Peyer's patch (tissue), 4 donors: ENCODE measurements at regions not wholly inside any gene's neighbourhood (a gene's known extent, or its start where the extent isn't known, plus 50 kb on each side); places are given as distances from the start of the nearest gene placed in this dataset.

Experiments used
- POLR2A ChIP-seq, 2 donors: fragments of 450-650 bp; IDR thresholded peaks; one replicate each; pipeline ENCODE4 v1.5.1; 2017; ENCODE audit warnings: antibody characterized with exemption in 2 of 2, mild to moderate bottlenecking in 2 of 2, moderate library complexity in 2 of 2
- TF ChIP-seq, protein P1 (sequence below), 6 experiments: fragments of 450-650 bp in 4 of 6; fragments of 200-600 bp in 2 of 6; sonication (generic) in 1 of 6; IDR thresholded peaks; one replicate each; pipeline ENCODE4 v1.5.1; 2017 to 2019; ENCODE audit warnings: antibody characterized with exemption in 6 of 6, mild to moderate bottlenecking in 3 of 6, moderate library complexity in 1 of 6

DNA sequence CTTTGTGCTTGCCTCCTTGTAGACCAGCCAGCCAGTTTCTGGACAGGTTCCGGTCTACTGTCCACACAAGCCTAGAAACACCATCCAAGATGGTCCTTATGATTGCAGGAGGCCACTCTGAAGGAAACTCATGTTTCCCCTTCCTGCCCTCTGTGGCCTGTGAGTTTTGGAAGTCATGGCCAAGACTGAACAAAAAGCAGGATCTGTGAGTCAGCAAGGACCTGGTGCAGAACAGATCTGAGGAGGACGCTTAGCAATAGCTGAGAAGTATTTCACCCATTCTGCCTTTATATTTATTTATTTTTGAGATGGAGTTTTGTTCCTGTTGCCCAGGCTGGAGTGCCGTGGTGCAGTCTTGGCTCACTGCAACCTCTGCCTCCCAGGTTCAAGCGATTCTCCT is 134.6 kb upstream of the EEF1E1 start:
- TF ChIP-seq, protein P1, sequence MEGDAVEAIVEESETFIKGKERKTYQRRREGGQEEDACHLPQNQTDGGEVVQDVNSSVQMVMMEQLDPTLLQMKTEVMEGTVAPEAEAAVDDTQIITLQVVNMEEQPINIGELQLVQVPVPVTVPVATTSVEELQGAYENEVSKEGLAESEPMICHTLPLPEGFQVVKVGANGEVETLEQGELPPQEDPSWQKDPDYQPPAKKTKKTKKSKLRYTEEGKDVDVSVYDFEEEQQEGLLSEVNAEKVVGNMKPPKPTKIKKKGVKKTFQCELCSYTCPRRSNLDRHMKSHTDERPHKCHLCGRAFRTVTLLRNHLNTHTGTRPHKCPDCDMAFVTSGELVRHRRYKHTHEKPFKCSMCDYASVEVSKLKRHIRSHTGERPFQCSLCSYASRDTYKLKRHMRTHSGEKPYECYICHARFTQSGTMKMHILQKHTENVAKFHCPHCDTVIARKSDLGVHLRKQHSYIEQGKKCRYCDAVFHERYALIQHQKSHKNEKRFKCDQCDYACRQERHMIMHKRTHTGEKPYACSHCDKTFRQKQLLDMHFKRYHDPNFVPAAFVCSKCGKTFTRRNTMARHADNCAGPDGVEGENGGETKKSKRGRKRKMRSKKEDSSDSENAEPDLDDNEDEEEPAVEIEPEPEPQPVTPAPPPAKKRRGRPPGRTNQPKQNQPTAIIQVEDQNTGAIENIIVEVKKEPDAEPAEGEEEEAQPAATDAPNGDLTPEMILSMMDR (IDR thresholded peaks at IDR 0.05), result no peak
- TF ChIP-seq POLR2A (IDR thresholded peaks at IDR 0.05), result no peak
